GM12878 (cell line): ENCODE measurements at regions not wholly inside any gene's neighbourhood (a gene's known extent, or its start where the extent isn't known, plus 50 kb on each side); places are given as distances from the start of the nearest gene placed in this dataset.

ENCODE experiments used
- ATAC-seq: fragments of 200-7000 bp; cut with Tn5 transposase; 3 replicates; pipeline ENCODE4 v1.9.1; 2020; ENCODE audit warnings: mild to moderate bottlenecking, moderate library complexity
- BruUV-seq: library from RNA; stranded (reverse); fragments of 400-500 nt; replicated peaks from 2 replicates; lab custom pipeline; 2021; lab: Mats Ljungman, UMichigan
- CTCF ChIA-PET: fragments of 300-600 bp; sonication (Branson Sonifier 250); formaldehyde crosslinking; extraction: SDS; loops from one replicate; lab custom pipeline; 2021; ENCODE audit warnings: inconsistent platforms; lab: Yijun Ruan, JAX
- POLR2A ChIA-PET: fragments of 350-600 bp; formaldehyde crosslinking; extraction: SDS; loops from one replicate; lab custom pipeline; 2021; ENCODE audit warnings: inconsistent platforms; lab: Charles Lee
- RAD21 ChIA-PET: fragments of 300-600 bp; sonication (Branson Sonifier 250); formaldehyde crosslinking; loops from one replicate; lab custom pipeline; 2023; ENCODE audit warnings: antibody characterized with exemption; ENCODE audit not compliant: unreplicated experiment; lab: Charles Lee
- SMC1A ChIA-PET: fragments of 300-600 bp; sonication (Branson Sonifier 250); formaldehyde crosslinking; loops from one replicate; lab custom pipeline; 2023; ENCODE audit not compliant: unreplicated experiment, uncharacterized antibody; lab: Charles Lee
- DNase-seq: peaks from one replicate; pipeline ENCODE4 v3.0.0-alpha.2; 2011; ENCODE audit warnings: low read depth, low spot score
- FAIRE-seq: peaks from 3 replicates; lab custom pipeline; 2011; peaks lifted over from hg19 to GRCh38; lab: Jason Lieb, UNC
- H2AFZ ChIP-seq: 2 replicates; pipeline ENCODE4 v1.6.0; 2011; ENCODE audit warnings: low read depth, low read length, control low read depth; ENCODE audit not compliant: control insufficient read depth
- H3K27ac ChIP-seq: 2 replicates; pipeline ENCODE4 v1.5.1; 2011; ENCODE audit warnings: control low read depth; ENCODE audit not compliant: control insufficient read depth, insufficient read depth
- H3K27me3 ChIP-seq, 2 experiments: replicated peaks in 1 of 2; 2 replicates each; pipeline versions ENCODE4 v1.6.0 to v1.6.1; 2011; ENCODE audit warnings: low read length in 1 of 2; ENCODE audit not compliant: control insufficient read depth in 2 of 2, insufficient read depth in 2 of 2
- H3K36me3 ChIP-seq, 2 experiments: 2 replicates each; pipeline ENCODE4 v1.5.1; 2011; ENCODE audit warnings: low read length in 1 of 2; ENCODE audit not compliant: control insufficient read depth in 2 of 2, insufficient read depth in 2 of 2
- H3K4me1 ChIP-seq: 2 replicates; pipeline ENCODE4 v1.6.1; 2011; ENCODE audit warnings: mild to moderate bottlenecking, low read length, moderate library complexity, mixed read lengths; ENCODE audit not compliant: control insufficient read depth, insufficient read depth
- H3K4me2 ChIP-seq: 2 replicates; pipeline ENCODE4 v1.6.0; 2011; ENCODE audit warnings: control low read depth; ENCODE audit not compliant: control insufficient read depth, insufficient read depth
- H3K4me3 ChIP-seq: fragments of 200-600 bp; sonication (generic); 2 replicates; pipeline ENCODE4 v1.5.1; 2016
- H3K79me2 ChIP-seq: 2 replicates; pipeline ENCODE4 v1.6.0; 2011; ENCODE audit warnings: low read length; ENCODE audit not compliant: control insufficient read depth, insufficient read depth
- H3K9ac ChIP-seq: 2 replicates; pipeline ENCODE4 v1.8.0; 2011; ENCODE audit warnings: low read length, control low read depth, mixed read lengths; ENCODE audit not compliant: control insufficient read depth, insufficient read depth
- H3K9me3 ChIP-seq: replicated peaks from 3 replicates; pipeline ENCODE4 v1.5.1; 2011; ENCODE audit warnings: mild to moderate bottlenecking, low read length; ENCODE audit not compliant: control insufficient read depth, insufficient read depth
- H4K20me1 ChIP-seq: 2 replicates; pipeline ENCODE4 v1.6.0; 2011; ENCODE audit not compliant: control insufficient read depth, insufficient read depth
- BCL11A ChIP-seq: IDR thresholded peaks from 2 replicates; pipeline ENCODE4 v1.6.1; 2011; ENCODE audit warnings: low read depth, low read length
- E4F1 ChIP-seq: fragments of 450-650 bp; IDR thresholded peaks from 2 replicates; pipeline ENCODE4 v1.6.1; 2018; ENCODE audit warnings: borderline replicate concordance, mild to moderate bottlenecking; ENCODE audit not compliant: partially characterized antibody
- HSF1 ChIP-seq: fragments of 150-350 bp; IDR thresholded peaks from 2 replicates; pipeline ENCODE4 v1.6.1; 2014; ENCODE audit warnings: mild to moderate bottlenecking, low read depth, low read length
- IRF4 ChIP-seq: IDR thresholded peaks from 2 replicates; pipeline ENCODE4 v1.6.1; 2011; ENCODE audit warnings: low read depth, low read length
- MEF2A ChIP-seq: IDR thresholded peaks from 2 replicates; pipeline ENCODE4 v1.6.1; 2011; ENCODE audit warnings: low read depth, mild to moderate bottlenecking, low read length, moderate library complexity; ENCODE audit not compliant: insufficient read depth
- NFYA ChIP-seq: IDR thresholded peaks from 2 replicates; pipeline ENCODE4 v1.6.1; 2011; ENCODE audit warnings: low read depth, mild to moderate bottlenecking, low read length, improper control_type of control experiment, borderline replicate concordance
- SMAD1 ChIP-seq: fragments of 450-650 bp; IDR thresholded peaks from 2 replicates; pipeline ENCODE4 v1.6.1; 2018; ENCODE audit warnings: mild to moderate bottlenecking, low read depth; ENCODE audit not compliant: partially characterized antibody
- SMAD5 ChIP-seq: IDR thresholded peaks from 2 replicates; pipeline ENCODE4 v1.6.1; 2016; ENCODE audit warnings: antibody characterized with exemption, low read depth
- TCF7 ChIP-seq: IDR thresholded peaks from 2 replicates; pipeline ENCODE4 v1.6.1; 2014; ENCODE audit warnings: antibody characterized with exemption, borderline replicate concordance
- WRNIP1 ChIP-seq: IDR thresholded peaks from 2 replicates; pipeline ENCODE4 v1.6.1; 2011; ENCODE audit warnings: low read depth, low read length, improper control_type of control experiment, borderline replicate concordance
- ZNF217 ChIP-seq: fragments of 450-650 bp; IDR thresholded peaks from 2 replicates; pipeline ENCODE4 v1.6.1; 2017; ENCODE audit warnings: antibody characterized with exemption, mild to moderate bottlenecking
- ZNF622 ChIP-seq: fragments of 450-650 bp; IDR thresholded peaks from 2 replicates; pipeline ENCODE4 v1.6.1; 2017; ENCODE audit warnings: mild to moderate bottlenecking, inconsistent platforms
- WGBS: methylation state at CpG from one replicate; pipeline ENCODE4 v1.1.6; 2016; ENCODE audit warnings: low lambda C conversion rate; ENCODE audit not compliant: insufficient replicate concordance, insufficient coverage; ENCODE audit errors: missing lambda C conversion rate; 5-methylcytosine and 5-hydroxymethylcytosine counted together
- in situ Hi-C: fragments of 300-500 bp; cut with MboI; formaldehyde crosslinking; loops from 9 replicates; pipeline ENCODE4 v1.14.3; 2018; ENCODE audit warnings: mixed read lengths
- intact Hi-C: fragments of 100-400 bp; cut with micrococcal nuclease; formaldehyde crosslinking; loops from one replicate; pipeline ENCODE4 v1.14.2; 2022; ENCODE audit not compliant: unreplicated experiment

DNA sequence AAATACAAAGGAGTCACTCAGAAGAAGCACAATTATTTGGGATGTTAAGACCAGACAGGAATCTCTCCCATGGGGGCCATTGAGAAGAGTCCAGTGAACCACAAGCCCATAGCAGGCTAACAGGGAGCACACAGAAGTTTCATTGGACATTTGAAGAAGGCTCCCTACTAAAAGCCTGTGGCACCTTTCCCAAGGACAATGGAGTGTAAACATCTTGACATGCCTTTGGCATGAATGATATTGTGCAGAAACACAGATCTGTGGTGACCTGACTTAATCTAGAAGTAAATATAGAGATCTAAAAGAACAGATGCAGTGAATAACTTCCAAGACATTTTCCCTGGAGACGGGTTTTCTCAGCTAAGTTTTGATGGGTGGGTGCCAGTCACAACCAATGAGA is 221.5 kb downstream of the EPHA4 start:
- CTCF ChIA-PET: no interaction called here
- H3K4me3 ChIP-seq: no peak overlapping the region
- in situ Hi-C loops (no loop called here), intact Hi-C loops (no loop called here)
- no peaks in the 10 kb centered on the region for H3K79me2 ChIP-seq
- SMC1A ChIA-PET: no interaction called here
- no TSS peak for BruUV-seq
- POLR2A ChIA-PET: no interaction called here
- DNase-seq (no peak), FAIRE-seq (no peak), ATAC-seq (no peak)
- 9% methylated on average over 1 of the region's 1 CpG for WGBS
- no peaks in the 10 kb centered on the region for H4K20me1 ChIP-seq
- H3K36me3 ChIP-seq: no peaks in the 10 kb centered on the region
- H2AFZ ChIP-seq: no peak overlapping the region
- H3K27ac ChIP-seq: no peak overlapping the region
- TF ChIP-seq MEF2A: no peak
- no peak for TF ChIP-seq HSF1
- no peak for TF ChIP-seq E4F1
- no peak for TF ChIP-seq SMAD1
- TF ChIP-seq WRNIP1: no peak
- TF ChIP-seq SMAD5: no peak
- TF ChIP-seq BCL11A: no peak
- TF ChIP-seq TCF7: no peak
- no peak for TF ChIP-seq ZNF622
- no peak for TF ChIP-seq ZNF217
- no peak for TF ChIP-seq NFYA
- no peak for TF ChIP-seq IRF4
- no peak overlapping the region for H3K9ac ChIP-seq
- no peak overlapping the region for H3K4me2 ChIP-seq
- no peaks in the 10 kb centered on the region; a peak in 1 of 4 replicates for H3K27me3 ChIP-seq
- no peaks in the 10 kb centered on the region for H3K9me3 ChIP-seq
- RAD21 ChIA-PET: no interaction called here
- H3K4me1 ChIP-seq: no peaks in the 10 kb centered on the region
